Lower lobe of right lung (tissue), 2 donors: ENCODE measurements at regions not wholly inside any gene's neighbourhood (a gene's known extent, or its start where the extent isn't known, plus 50 kb on each side); places are given as distances from the start of the nearest gene placed in this dataset.

ENCODE experiments used
- ATAC-seq, 2 donors: fragments of 200-7000 bp; cut with Tn5 transposase; one replicate each; pipeline ENCODE4 v1.9.1; 2020 to 2022; ENCODE audit warnings: mild to moderate bottlenecking in 2 of 2, moderate library complexity in 2 of 2
- DNase-seq: peaks from one replicate; pipeline ENCODE4 v3.0.0-alpha.2; 2020
- H3K27ac ChIP-seq: fragments of 200-600 bp; one replicate; pipeline ENCODE4 v1.8.0; 2022
- H3K27me3 ChIP-seq: fragments of 200-600 bp; one replicate; pipeline ENCODE4 v1.8.0; 2022; ENCODE audit warnings: low read depth
- H3K36me3 ChIP-seq: fragments of 200-600 bp; one replicate; pipeline ENCODE4 v1.8.0; 2022; ENCODE audit warnings: mild to moderate bottlenecking
- H3K4me1 ChIP-seq: fragments of 200-600 bp; one replicate; pipeline ENCODE4 v1.8.0; 2022
- H3K4me3 ChIP-seq: fragments of 200-600 bp; one replicate; pipeline ENCODE4 v1.8.0; 2022; ENCODE audit warnings: mild to moderate bottlenecking
- H3K9me3 ChIP-seq: fragments of 200-600 bp; one replicate; pipeline ENCODE4 v1.8.0; 2022
- intact Hi-C: fragments of 100-400 bp; cut with DNase I; formaldehyde crosslinking; loops from one replicate; pipeline ENCODE4 v1.11.0; 2022
- TF ChIP-seq, protein P1 (sequence below): fragments of 200-600 bp; IDR thresholded peaks from one replicate; pipeline ENCODE4 v1.8.0; 2022; ENCODE audit warnings: antibody characterized with exemption, mild to moderate bottlenecking
- donor health status: DM: no; HTN: yes; CAD: no; lungs with severe emphysema.

DNA sequence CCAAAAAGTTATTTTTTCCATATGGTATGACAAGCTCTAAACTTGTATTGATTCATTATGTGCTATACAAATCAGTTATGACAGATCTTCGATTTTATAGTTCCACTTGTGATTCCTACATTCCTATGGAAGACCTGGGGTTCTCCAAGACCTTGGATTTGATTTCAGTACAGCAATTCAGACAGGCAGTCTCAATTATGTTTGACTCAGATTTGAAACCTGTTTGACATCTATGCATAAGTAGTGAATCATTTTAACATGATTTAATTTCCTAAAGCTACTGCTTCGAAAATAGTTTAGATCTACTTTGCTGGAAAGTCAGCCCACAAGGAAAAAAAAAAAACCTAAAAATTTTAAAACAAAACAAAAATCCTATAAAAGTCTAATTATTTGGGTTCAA lies 820.4 kb downstream of the LUZP2 start:
- no peaks in the 10 kb centered on the region for H3K36me3 ChIP-seq
- no peak overlapping the region for H3K4me3 ChIP-seq
- no peaks in the 10 kb centered on the region for H3K27me3 ChIP-seq
- TF ChIP-seq, protein P1, sequence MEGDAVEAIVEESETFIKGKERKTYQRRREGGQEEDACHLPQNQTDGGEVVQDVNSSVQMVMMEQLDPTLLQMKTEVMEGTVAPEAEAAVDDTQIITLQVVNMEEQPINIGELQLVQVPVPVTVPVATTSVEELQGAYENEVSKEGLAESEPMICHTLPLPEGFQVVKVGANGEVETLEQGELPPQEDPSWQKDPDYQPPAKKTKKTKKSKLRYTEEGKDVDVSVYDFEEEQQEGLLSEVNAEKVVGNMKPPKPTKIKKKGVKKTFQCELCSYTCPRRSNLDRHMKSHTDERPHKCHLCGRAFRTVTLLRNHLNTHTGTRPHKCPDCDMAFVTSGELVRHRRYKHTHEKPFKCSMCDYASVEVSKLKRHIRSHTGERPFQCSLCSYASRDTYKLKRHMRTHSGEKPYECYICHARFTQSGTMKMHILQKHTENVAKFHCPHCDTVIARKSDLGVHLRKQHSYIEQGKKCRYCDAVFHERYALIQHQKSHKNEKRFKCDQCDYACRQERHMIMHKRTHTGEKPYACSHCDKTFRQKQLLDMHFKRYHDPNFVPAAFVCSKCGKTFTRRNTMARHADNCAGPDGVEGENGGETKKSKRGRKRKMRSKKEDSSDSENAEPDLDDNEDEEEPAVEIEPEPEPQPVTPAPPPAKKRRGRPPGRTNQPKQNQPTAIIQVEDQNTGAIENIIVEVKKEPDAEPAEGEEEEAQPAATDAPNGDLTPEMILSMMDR: no peak
- ATAC-seq (no peak), DNase-seq (no peak)
- H3K9me3 ChIP-seq: no peaks in the 10 kb centered on the region
- intact Hi-C loops: no loop called here
- no peak overlapping the region for H3K27ac ChIP-seq
- no peaks in the 10 kb centered on the region for H3K4me1 ChIP-seq

DNA sequence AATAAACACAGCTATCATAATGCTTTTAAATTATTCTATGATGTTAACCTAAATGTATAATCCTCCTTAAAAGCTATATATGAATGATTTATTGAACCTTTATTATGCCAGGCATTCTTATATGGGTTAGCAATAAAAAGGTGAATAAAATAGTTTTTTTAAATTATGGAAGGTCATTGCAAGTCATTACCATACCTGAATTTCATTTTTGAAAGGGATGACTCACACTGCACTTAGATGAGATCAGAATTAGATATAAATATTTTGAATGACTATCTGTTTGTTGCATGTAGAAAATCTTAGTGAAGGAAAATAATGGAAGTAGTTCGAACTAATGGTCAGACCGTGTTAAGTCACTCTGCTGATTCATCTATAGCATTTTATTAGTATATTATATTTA lies 822.3 kb downstream of the LUZP2 start:
- TF ChIP-seq, protein P1: no peak
- no peak for DNase-seq
- Histone ChIP-seq H3K27ac (no peak overlapping the region), H3K36me3 (no peaks in the 10 kb centered on the region), H3K27me3 (no peaks in the 10 kb centered on the region), H3K9me3 (no peaks in the 10 kb centered on the region), H3K4me3 (no peak overlapping the region), H3K4me1 (no peaks in the 10 kb centered on the region)
- intact Hi-C loops: no loop called here
- ATAC-seq: no peak

- ATAC-seq: no peak
- no peak for DNase-seq
- Histone ChIP-seq H3K36me3 (no peaks in the 10 kb centered on the region), H3K9me3 (no peaks in the 10 kb centered on the region), H3K4me1 (no peaks in the 10 kb centered on the region), H3K4me3 (no peak overlapping the region), H3K27ac (no peak overlapping the region), H3K27me3 (no peaks in the 10 kb centered on the region)
- TF ChIP-seq, protein P1: no peak
- intact Hi-C loops: no loop called here
Observed at GRCh38 chr11:25327656-25328055, 830.8 kb downstream of the LUZP2 start.

- DNase-seq (no peak), ATAC-seq (no peak)
- Histone ChIP-seq H3K4me1 (no peaks in the 10 kb centered on the region), H3K27ac (no peak overlapping the region), H3K9me3 (no peaks in the 10 kb centered on the region), H3K27me3 (no peaks in the 10 kb centered on the region), H3K4me3 (no peak overlapping the region), H3K36me3 (no peaks in the 10 kb centered on the region)
- TF ChIP-seq, protein P1: no peak
- intact Hi-C loops: no loop called here
Observed at GRCh38 chr11:25339281-25339680, 842.4 kb downstream of the LUZP2 start.

GRCh38 chr11:25349537-25349936 lies 852.7 kb downstream of the LUZP2 start:
- Histone ChIP-seq H3K4me3 (no peak overlapping the region), H3K36me3 (no peaks in the 10 kb centered on the region), H3K4me1 (no peaks in the 10 kb centered on the region), H3K27ac (no peak overlapping the region), H3K9me3 (no peaks in the 10 kb centered on the region), H3K27me3 (no peaks in the 10 kb centered on the region)
- DNase-seq: no peak
- TF ChIP-seq, protein P1: no peak
- intact Hi-C loops: no loop called here
- ATAC-seq: peak in 1 of 2 donors; percentile 30
